Neural cell (in vitro differentiated cells): ENCODE measurements at regions not wholly inside any gene's neighbourhood (a gene's known extent, or its start where the extent isn't known, plus 50 kb on each side); places are given as distances from the start of the nearest gene placed in this dataset.

Source experiments
- EZH2 ChIP-seq: fragments of 200-600, 300-800 bp; shearing (Covaris generic), sonication (generic); IDR thresholded peaks from 2 replicates; pipeline ENCODE4 v1.6.1; 2014; ENCODE audit warnings: antibody characterized with exemption, low read length, borderline replicate concordance, mild to moderate bottlenecking; ENCODE audit not compliant: insufficient read depth, poor library complexity, severe bottlenecking
- RAD21 ChIP-seq: fragments of 450-650 bp; conservative IDR thresholded peaks from 2 replicates; pipeline ENCODE4 v1.6.1; 2014; ENCODE audit warnings: antibody characterized with exemption, mild to moderate bottlenecking, moderate library complexity
- TF ChIP-seq, protein P1 (sequence below): fragments of 450-650 bp; IDR thresholded peaks from 2 replicates; pipeline ENCODE4 v1.5.1; 2014; ENCODE audit warnings: antibody characterized with exemption, mild to moderate bottlenecking, moderate library complexity; ENCODE audit not compliant: poor library complexity, severe bottlenecking

DNA sequence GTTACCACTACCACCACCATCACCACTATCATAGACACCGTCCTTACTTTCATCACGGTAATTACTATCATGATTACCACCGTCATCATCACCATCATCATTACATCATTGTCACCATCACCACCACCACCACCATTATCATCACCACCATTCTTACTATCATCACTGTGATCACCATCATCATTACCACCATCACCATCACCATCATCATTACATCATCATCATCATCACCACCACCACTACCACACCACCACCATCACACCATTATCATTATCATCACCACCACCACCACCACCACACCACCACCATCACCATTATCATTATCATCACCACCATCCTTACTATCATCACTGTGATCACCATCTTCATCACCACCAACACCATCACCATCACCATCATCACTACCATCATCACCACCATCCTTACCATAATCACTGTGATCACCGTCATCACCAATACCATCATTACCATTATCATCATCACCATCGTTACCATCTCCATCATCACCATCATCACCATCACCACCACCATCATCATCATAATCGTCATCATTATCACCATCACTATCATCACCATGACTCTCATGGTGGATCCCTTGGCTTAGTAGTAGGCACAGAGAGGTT, 244.4 kb upstream of the C1orf174 start:
- TF ChIP-seq, protein P1, sequence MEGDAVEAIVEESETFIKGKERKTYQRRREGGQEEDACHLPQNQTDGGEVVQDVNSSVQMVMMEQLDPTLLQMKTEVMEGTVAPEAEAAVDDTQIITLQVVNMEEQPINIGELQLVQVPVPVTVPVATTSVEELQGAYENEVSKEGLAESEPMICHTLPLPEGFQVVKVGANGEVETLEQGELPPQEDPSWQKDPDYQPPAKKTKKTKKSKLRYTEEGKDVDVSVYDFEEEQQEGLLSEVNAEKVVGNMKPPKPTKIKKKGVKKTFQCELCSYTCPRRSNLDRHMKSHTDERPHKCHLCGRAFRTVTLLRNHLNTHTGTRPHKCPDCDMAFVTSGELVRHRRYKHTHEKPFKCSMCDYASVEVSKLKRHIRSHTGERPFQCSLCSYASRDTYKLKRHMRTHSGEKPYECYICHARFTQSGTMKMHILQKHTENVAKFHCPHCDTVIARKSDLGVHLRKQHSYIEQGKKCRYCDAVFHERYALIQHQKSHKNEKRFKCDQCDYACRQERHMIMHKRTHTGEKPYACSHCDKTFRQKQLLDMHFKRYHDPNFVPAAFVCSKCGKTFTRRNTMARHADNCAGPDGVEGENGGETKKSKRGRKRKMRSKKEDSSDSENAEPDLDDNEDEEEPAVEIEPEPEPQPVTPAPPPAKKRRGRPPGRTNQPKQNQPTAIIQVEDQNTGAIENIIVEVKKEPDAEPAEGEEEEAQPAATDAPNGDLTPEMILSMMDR, result no peak
- TF ChIP-seq RAD21 (no peak), EZH2 (no peak)
